Thymus (tissue), 11 donors: ENCODE measurements at regions not wholly inside any gene's neighbourhood (a gene's known extent, or its start where the extent isn't known, plus 50 kb on each side); places are given as distances from the start of the nearest gene placed in this dataset.

Source experiments
- DNase-seq, 9 donors: peaks; one replicate each; pipeline ENCODE4 v3.0.0-alpha.2; 2013; ENCODE audit warnings: low spot score in 9 of 9, low read depth in 6 of 9, missing footprints in 1 of 9
- H3K27ac ChIP-seq, 2 donors: one replicate each; pipeline ENCODE4 v1.5.1; 2013; ENCODE audit warnings: control low read depth in 1 of 2, low read depth in 1 of 2, low read length in 1 of 2, mild to moderate bottlenecking in 1 of 2, moderate library complexity in 1 of 2
- H3K27me3 ChIP-seq, 2 donors: one replicate each; pipeline ENCODE4 v1.5.1; 2013; ENCODE audit warnings: low read length in 1 of 2; ENCODE audit not compliant: control insufficient read depth in 2 of 2, insufficient read depth in 1 of 2
- H3K36me3 ChIP-seq, 2 donors: one replicate each; pipeline ENCODE4 v1.5.1; 2013; ENCODE audit warnings: low read length in 1 of 2, mild to moderate bottlenecking in 1 of 2, moderate library complexity in 1 of 2; ENCODE audit not compliant: control insufficient read depth in 2 of 2, insufficient read depth in 2 of 2
- H3K4me1 ChIP-seq, 2 donors: one replicate each; pipeline ENCODE4 v1.5.1; 2013; ENCODE audit warnings: low read length in 2 of 2; ENCODE audit not compliant: control insufficient read depth in 2 of 2, insufficient read depth in 2 of 2
- H3K4me3 ChIP-seq, 2 donors: one replicate each; pipeline ENCODE4 v1.5.1; 2013; ENCODE audit warnings: low read length in 2 of 2, control low read depth in 1 of 2, mild to moderate bottlenecking in 1 of 2
- H3K9me3 ChIP-seq, 2 donors: one replicate each; pipeline ENCODE4 v1.5.1; 2013; ENCODE audit warnings: low read length in 1 of 2, mild to moderate bottlenecking in 1 of 2; ENCODE audit not compliant: control insufficient read depth in 2 of 2, insufficient read depth in 1 of 2
- WGBS: extraction: QIAGEN DNeasy Blood & Tissue Kit; methylation state at CpG from one replicate; pipeline ENCODE4 v1.1.7; 2013; 5-methylcytosine and 5-hydroxymethylcytosine counted together
- donor health status: healthy.

- no peak for DNase-seq
- WGBS: 19% methylated on average over 3 of the region's 3 CpGs
Measured at GRCh38 chr18:30763902-30764350, 278.6 kb downstream of the DSC3 start.

GRCh38 chr18:30754846-30755245 is 287.7 kb downstream of the DSC3 start:
- H3K4me3 ChIP-seq: no peak overlapping the region
- no peaks in the 10 kb centered on the region for H3K27me3 ChIP-seq
- H3K4me1 ChIP-seq: no peaks in the 10 kb centered on the region
- DNase-seq: no peak
- no peak overlapping the region for H3K27ac ChIP-seq
- H3K9me3 ChIP-seq: no peaks in the 10 kb centered on the region
- H3K36me3 ChIP-seq: no peaks in the 10 kb centered on the region

More at GRCh38 chr18:30763902-30764350, 278.6 kb downstream of the DSC3 start:
- H3K36me3 ChIP-seq: no peaks in the 10 kb centered on the region
- H3K9me3 ChIP-seq: no peaks in the 10 kb centered on the region
- H3K27ac ChIP-seq: no peak overlapping the region
- no peak overlapping the region for H3K4me3 ChIP-seq
- no peaks in the 10 kb centered on the region for H3K4me1 ChIP-seq
- no peaks in the 10 kb centered on the region for H3K27me3 ChIP-seq

GRCh38 chr18:30748541-30748940 is 294.0 kb downstream of the DSC3 start:
- Histone ChIP-seq H3K9me3 (no peaks in the 10 kb centered on the region), H3K4me1 (no peaks in the 10 kb centered on the region), H3K36me3 (no peaks in the 10 kb centered on the region), H3K4me3 (no peak overlapping the region), H3K27me3 (no peaks in the 10 kb centered on the region), H3K27ac (no peak overlapping the region)
- WGBS: 5% methylated on average over 5 of the region's 5 CpGs
- no peak for DNase-seq

- H3K27ac ChIP-seq: no peak overlapping the region
- DNase-seq: no peak
Measured at GRCh38 chr18:30746224-30746623, 296.3 kb downstream of the DSC3 start.

GRCh38 chr18:30743033-30743432 is 299.5 kb downstream of the DSC3 start:
- no peak for DNase-seq
- Histone ChIP-seq H3K36me3 (no peaks in the 10 kb centered on the region), H3K27me3 (no peaks in the 10 kb centered on the region), H3K27ac (no peak overlapping the region), H3K9me3 (no peaks in the 10 kb centered on the region), H3K4me3 (no peak overlapping the region), H3K4me1 (no peaks in the 10 kb centered on the region)

More at GRCh38 chr18:30746224-30746623, 296.3 kb downstream of the DSC3 start:
- no peak overlapping the region for H3K4me3 ChIP-seq
- no peaks in the 10 kb centered on the region for H3K9me3 ChIP-seq
- no peaks in the 10 kb centered on the region for H3K27me3 ChIP-seq
- H3K4me1 ChIP-seq: no peaks in the 10 kb centered on the region
- H3K36me3 ChIP-seq: no peaks in the 10 kb centered on the region

- WGBS: 93% methylated on average over 5 of the region's 5 CpGs
- H3K4me1 ChIP-seq: no peaks in the 10 kb centered on the region
- no peaks in the 10 kb centered on the region for H3K27me3 ChIP-seq
- H3K4me3 ChIP-seq: no peak overlapping the region
- H3K36me3 ChIP-seq: no peaks in the 10 kb centered on the region
- no peak overlapping the region for H3K27ac ChIP-seq
- peaks cover 0 to 9% of the 10 kb centered on the region in 2 donors for H3K9me3 ChIP-seq
- DNase-seq: no peak
Measured at GRCh38 chr18:30730915-30731314, 311.6 kb downstream of the DSC3 start.

- H3K4me3 ChIP-seq: no peak overlapping the region
- no peaks in the 10 kb centered on the region for H3K27me3 ChIP-seq
- no peak for DNase-seq
- H3K36me3 ChIP-seq: no peaks in the 10 kb centered on the region
- H3K4me1 ChIP-seq: no peaks in the 10 kb centered on the region
- no peak overlapping the region for H3K27ac ChIP-seq
- peaks cover 0 to 9% of the 10 kb centered on the region in 2 donors for H3K9me3 ChIP-seq
Measured at GRCh38 chr18:30727849-30728248, 314.7 kb downstream of the DSC3 start.

GRCh38 chr18:30713299-30713698 is 329.2 kb downstream of the DSC3 start:
- Histone ChIP-seq H3K4me3 (no peak overlapping the region), H3K4me1 (no peaks in the 10 kb centered on the region), H3K9me3 (no peaks in the 10 kb centered on the region), H3K27me3 (no peaks in the 10 kb centered on the region), H3K27ac (no peak overlapping the region), H3K36me3 (no peaks in the 10 kb centered on the region)
- WGBS: 86% methylated on average over 2 of the region's 2 CpGs
- no peak for DNase-seq

- no peak for DNase-seq
- 34% methylated on average over 3 of the region's 3 CpGs for WGBS
- Histone ChIP-seq H3K4me1 (no peaks in the 10 kb centered on the region), H3K36me3 (no peaks in the 10 kb centered on the region), H3K27me3 (no peaks in the 10 kb centered on the region), H3K9me3 (no peaks in the 10 kb centered on the region), H3K4me3 (no peak overlapping the region), H3K27ac (no peak overlapping the region)
Measured at GRCh38 chr18:30712383-30712782, 330.2 kb downstream of the DSC3 start.

GRCh38 chr18:30709595-30709994 is 332.9 kb downstream of the DSC3 start:
- 85% methylated on average over 1 of the region's 1 CpG for WGBS
- H3K4me3 ChIP-seq: no peak overlapping the region
- H3K36me3 ChIP-seq: no peaks in the 10 kb centered on the region
- no peaks in the 10 kb centered on the region for H3K9me3 ChIP-seq
- no peaks in the 10 kb centered on the region for H3K27me3 ChIP-seq
- H3K4me1 ChIP-seq: no peaks in the 10 kb centered on the region
- no peak for DNase-seq
- no peak overlapping the region for H3K27ac ChIP-seq
